Right lobe of liver (tissue), 6 donors: ENCODE measurements at regions not wholly inside any gene's neighbourhood (a gene's known extent, or its start where the extent isn't known, plus 50 kb on each side); places are given as distances from the start of the nearest gene placed in this dataset.

Experiments used
- ATAC-seq, 4 donors: fragments of 200-7000 bp; cut with Tn5 transposase; one replicate each; pipeline ENCODE4 v1.9.1; 2020; ENCODE audit warnings: mild to moderate bottlenecking in 4 of 4, moderate library complexity in 4 of 4
- DNase-seq, 3 donors: peaks; one replicate each; pipeline ENCODE4 v3.0.0-alpha.2; 2020
- H3K27ac ChIP-seq, 3 donors: fragments of 200-600 bp; one replicate each; pipeline ENCODE4 v1.8.0; 2022
- H3K27me3 ChIP-seq, 2 donors: fragments of 200-600 bp; one replicate each; pipeline ENCODE4 v1.8.0; 2022
- H3K36me3 ChIP-seq, 4 donors: fragments of 200-600 bp; sonication (generic) in 1 of 4; one replicate each; pipeline versions ENCODE4 v1.5.1 to v1.8.0; 2017 to 2022; ENCODE audit warnings: control low read depth in 1 of 4
- H3K4me1 ChIP-seq, 4 donors: fragments of 200-600 bp; sonication (generic) in 1 of 4; one replicate each; pipeline versions ENCODE4 v1.5.1 to v1.8.0; 2017 to 2022; ENCODE audit warnings: control low read depth in 1 of 4
- H3K4me3 ChIP-seq, 3 donors: fragments of 200-600 bp; one replicate each; pipeline ENCODE4 v1.8.0; 2022
- H3K9me3 ChIP-seq, 4 donors: fragments of 200-600 bp; sonication (generic) in 1 of 4; one replicate each; pipeline versions ENCODE4 v1.5.1 to v1.8.0; 2017 to 2022; ENCODE audit warnings: control low read depth in 1 of 4
- CTCF ChIP-seq, 4 donors: fragments of 200-600 bp in 3 of 4; fragments of 450-650 bp in 1 of 4; IDR thresholded peaks; one replicate each; pipeline versions ENCODE4 v1.5.1 to v1.8.0; 2016 to 2022; ENCODE audit warnings: antibody characterized with exemption in 4 of 4, mild to moderate bottlenecking in 2 of 4
- POLR2A ChIP-seq: fragments of 450-650 bp; IDR thresholded peaks from one replicate; pipeline ENCODE4 v1.6.1; 2017; ENCODE audit warnings: antibody characterized with exemption, mild to moderate bottlenecking
- WGBS: methylation state at CpG from one replicate; pipeline ENCODE4 v1.1.6; 2018; ENCODE audit warnings: low coverage, low lambda C conversion rate; ENCODE audit not compliant: insufficient coverage; ENCODE audit errors: missing lambda C conversion rate; 5-methylcytosine and 5-hydroxymethylcytosine counted together
- intact Hi-C, 2 donors: fragments of 100-400 bp; cut with DNase I; formaldehyde crosslinking; loops; one replicate each; pipeline versions ENCODE4 v1.11.2 to v1.14.1; 2022
- donor health status: DM: no; HTN: yes; CAD: no.
- donor health status: DM: no; HTN: no; CAD: no.
- donor health status: DM: no; HTN: no; CAD: no.
- donor health status: DM: no; HTN: yes; CAD: no.
- donor health status: DM: no; HTN: yes; CAD: no.

GRCh38 chr2:188045016-188045415, 246.7 kb upstream of the GULP1 start:
- DNase-seq (no peak), ATAC-seq (no peak)
- Histone ChIP-seq H3K36me3 (no peaks in the 10 kb centered on the region), H3K27ac (no peak overlapping the region), H3K9me3 (no peaks in the 10 kb centered on the region), H3K4me1 (no peaks in the 10 kb centered on the region), H3K27me3 (no peaks in the 10 kb centered on the region), H3K4me3 (no peak overlapping the region)
- TF ChIP-seq CTCF (IDR thresholded peaks at IDR 0.05): no peak
- TF ChIP-seq POLR2A: no peak
- intact Hi-C loops: no loop called here

- Histone ChIP-seq H3K36me3 (no peaks in the 10 kb centered on the region), H3K27ac (no peak overlapping the region), H3K9me3 (no peaks in the 10 kb centered on the region), H3K4me3 (no peak overlapping the region), H3K27me3 (no peaks in the 10 kb centered on the region), H3K4me1 (no peaks in the 10 kb centered on the region)
- intact Hi-C loops: no loop called here
- ATAC-seq (no peak), DNase-seq (no peak)
- WGBS: 51% methylated on average over 3 of the region's 3 CpGs
- TF ChIP-seq CTCF (IDR thresholded peaks at IDR 0.05) (no peak), POLR2A (no peak)
Observed at GRCh38 chr2:188046437-188046836, 245.2 kb upstream of the GULP1 start.

GRCh38 chr2:188047735-188048134, 243.9 kb upstream of the GULP1 start:
- H3K9me3 ChIP-seq: no peaks in the 10 kb centered on the region
- no peak for TF ChIP-seq CTCF (IDR thresholded peaks at IDR 0.05)
- TF ChIP-seq POLR2A: no peak
- intact Hi-C loops: no loop called here
- no peak overlapping the region for H3K4me3 ChIP-seq
- no peaks in the 10 kb centered on the region for H3K27me3 ChIP-seq
- no peak overlapping the region for H3K27ac ChIP-seq
- WGBS: 48% methylated on average over 2 of the region's 2 CpGs
- ATAC-seq (no peak), DNase-seq (no peak)
- H3K4me1 ChIP-seq: no peaks in the 10 kb centered on the region
- H3K36me3 ChIP-seq: no peaks in the 10 kb centered on the region

GRCh38 chr2:188050726-188051125, 240.9 kb upstream of the GULP1 start:
- intact Hi-C loops: no loop called here
- DNase-seq (no peak), ATAC-seq (no peak)
- TF ChIP-seq POLR2A (no peak), CTCF (IDR thresholded peaks at IDR 0.05) (no peak)
- Histone ChIP-seq H3K27me3 (no peaks in the 10 kb centered on the region), H3K4me1 (no peaks in the 10 kb centered on the region), H3K27ac (no peak overlapping the region), H3K36me3 (no peaks in the 10 kb centered on the region), H3K4me3 (no peak overlapping the region), H3K9me3 (no peaks in the 10 kb centered on the region)
- WGBS: 72% methylated on average over 2 of the region's 2 CpGs

GRCh38 chr2:188051706-188052105, 240.0 kb upstream of the GULP1 start:
- no peaks in the 10 kb centered on the region for H3K27me3 ChIP-seq
- no peak for TF ChIP-seq CTCF (IDR thresholded peaks at IDR 0.05)
- TF ChIP-seq POLR2A: no peak
- 79% methylated on average over 1 of the region's 1 CpG for WGBS
- ATAC-seq (no peak), DNase-seq (no peak)
- intact Hi-C loops: no loop called here
- no peaks in the 10 kb centered on the region for H3K4me1 ChIP-seq
- H3K4me3 ChIP-seq: no peak overlapping the region
- no peaks in the 10 kb centered on the region for H3K9me3 ChIP-seq
- H3K36me3 ChIP-seq: no peaks in the 10 kb centered on the region
- H3K27ac ChIP-seq: no peak overlapping the region
